ENCODE measurements at regions not wholly inside any gene's neighbourhood (a gene's known extent, or its start where the extent isn't known, plus 50 kb on each side); places are given as distances from the start of the nearest gene placed in this dataset.

DNA sequence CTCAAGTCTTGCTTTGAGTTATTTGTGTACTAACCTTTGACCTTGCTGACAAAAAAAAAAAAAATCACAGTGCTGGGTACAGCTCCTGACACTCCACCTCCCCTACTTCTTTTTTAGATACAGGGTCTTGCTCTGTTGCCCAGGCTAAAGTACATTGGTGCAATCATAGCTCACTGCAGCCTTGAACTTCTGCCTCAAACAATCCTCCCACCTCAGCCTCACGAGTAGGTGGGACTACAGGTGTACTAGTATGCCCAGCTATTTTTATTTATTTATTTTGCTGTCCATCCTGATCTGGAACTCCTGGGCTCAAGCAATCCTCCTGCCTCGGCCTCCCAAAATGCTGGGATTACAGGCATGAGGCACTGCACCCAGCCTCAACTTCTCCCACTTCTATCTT, 57.2 kb upstream of the KCNMB1 start:
- no peak for TF ChIP-seq TCF7 (CRISPR knock-in tag; IDR thresholded peaks at IDR 0.05; ENCODE audit: low read depth)
- TF ChIP-seq SP1 (CRISPR knock-in tag; conservative IDR thresholded peaks at IDR 0.05), result no peak
- ATAC-seq, result no peak
- POLR2A ChIA-PET, result no interaction called here
- Mint-ChIP-seq H3K27me3 (ENCODE audit: low read depth) (peaks cover 6% of the 10 kb centered on the region), H3K27ac (no peak overlapping the region), H3K36me3 (peaks cover 12% of the 10 kb centered on the region), H3K9me3 (peaks cover 28% of the 10 kb centered on the region), H3K4me3 (no peak overlapping the region), H3K4me1 (peaks cover 15% of the 10 kb centered on the region)
- no peak for DNase-seq (ENCODE audit: low spot score)
- CTCF ChIA-PET, result interaction anchor here (1.1 kb wide), 1 partner anchor 20 kb away, joined by 3 read pairs; no protein-coding TSS in a partner anchor

DNA sequence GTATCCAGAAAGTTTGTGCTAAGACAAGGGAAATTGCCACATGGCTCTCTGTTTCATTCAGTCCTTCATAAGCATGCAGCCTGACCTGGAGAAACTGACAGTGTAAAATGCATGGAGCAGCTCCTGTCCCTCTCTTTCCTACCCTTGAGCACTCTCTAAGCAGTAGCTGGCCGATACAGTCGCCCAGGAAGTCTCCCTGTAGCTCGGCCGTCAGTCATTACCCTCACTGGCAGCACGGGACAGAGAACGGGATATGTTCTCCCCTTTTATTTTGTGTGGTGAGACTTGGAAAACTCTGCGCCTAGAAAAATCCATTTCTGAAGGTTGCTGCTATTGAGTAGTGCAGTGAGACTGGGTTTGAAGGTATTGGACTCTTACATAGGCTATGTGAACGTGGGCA, 56.8 kb upstream of the KCNMB1 start:
- POLR2A ChIA-PET, result no interaction called here
- DNase-seq (ENCODE audit: low spot score) (no peak), ATAC-seq (no peak)
- Mint-ChIP-seq H3K4me1 (peaks cover 15% of the 10 kb centered on the region), H3K36me3 (peaks cover 12% of the 10 kb centered on the region), H3K27ac (no peak overlapping the region), H3K4me3 (no peak overlapping the region), H3K27me3 (ENCODE audit: low read depth) (peaks cover 6% of the 10 kb centered on the region), H3K9me3 (peaks cover 28% of the 10 kb centered on the region)
- CTCF ChIA-PET, result interaction anchor here (0.8 to 1.1 kb wide), 2 partner anchors 9 to 19 kb away, joined by 3 read pairs; no protein-coding TSS in a partner anchor
- TF ChIP-seq NR1H2 (CRISPR knock-in tag; IDR thresholded peaks at IDR 0.05), result no peak
- no peak for TF ChIP-seq MYBL2 (CRISPR knock-in tag; IDR thresholded peaks at IDR 0.05)
- no peak for TF ChIP-seq EMX1 (CRISPR knock-in tag; IDR thresholded peaks at IDR 0.05)
- TF ChIP-seq ZNF532 (CRISPR knock-in tag; IDR thresholded peaks at IDR 0.05; ENCODE audit: borderline replicate concordance), result no peak
- no peak for TF ChIP-seq ZNF317 (CRISPR knock-in tag; IDR thresholded peaks at IDR 0.05; ENCODE audit: borderline replicate concordance, low read depth)
- TF ChIP-seq, protein P1, sequence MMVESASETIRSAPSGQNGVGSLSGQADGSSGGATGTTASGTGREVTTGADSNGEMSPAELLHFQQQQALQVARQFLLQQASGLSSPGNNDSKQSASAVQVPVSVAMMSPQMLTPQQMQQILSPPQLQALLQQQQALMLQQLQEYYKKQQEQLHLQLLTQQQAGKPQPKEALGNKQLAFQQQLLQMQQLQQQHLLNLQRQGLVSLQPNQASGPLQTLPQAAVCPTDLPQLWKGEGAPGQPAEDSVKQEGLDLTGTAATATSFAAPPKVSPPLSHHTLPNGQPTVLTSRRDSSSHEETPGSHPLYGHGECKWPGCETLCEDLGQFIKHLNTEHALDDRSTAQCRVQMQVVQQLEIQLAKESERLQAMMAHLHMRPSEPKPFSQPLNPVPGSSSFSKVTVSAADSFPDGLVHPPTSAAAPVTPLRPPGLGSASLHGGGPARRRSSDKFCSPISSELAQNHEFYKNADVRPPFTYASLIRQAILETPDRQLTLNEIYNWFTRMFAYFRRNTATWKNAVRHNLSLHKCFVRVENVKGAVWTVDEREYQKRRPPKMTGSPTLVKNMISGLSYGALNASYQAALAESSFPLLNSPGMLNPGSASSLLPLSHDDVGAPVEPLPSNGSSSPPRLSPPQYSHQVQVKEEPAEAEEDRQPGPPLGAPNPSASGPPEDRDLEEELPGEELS (CRISPR knock-in tag; IDR thresholded peaks at IDR 0.05), result no peak
- TF ChIP-seq E2F5 (CRISPR knock-in tag; IDR thresholded peaks at IDR 0.05), result no peak
- TF ChIP-seq ATF1 (CRISPR knock-in tag; IDR thresholded peaks at IDR 0.05), result no peak
- TF ChIP-seq ZNF281 (CRISPR knock-in tag; IDR thresholded peaks at IDR 0.05), result no peak
- TF ChIP-seq NFATC4 (CRISPR knock-in tag; IDR thresholded peaks at IDR 0.05), result no peak
- no peak for TF ChIP-seq ZNF416 (CRISPR knock-in tag; IDR thresholded peaks at IDR 0.05)
- TF ChIP-seq IRF1 (CRISPR knock-in tag; IDR thresholded peaks at IDR 0.05), result no peak

All from WTC11 (cell line).